NCI-H446 (cell line): ENCODE measurements at regions not wholly inside any gene's neighbourhood (a gene's known extent, or its start where the extent isn't known, plus 50 kb on each side); places are given as distances from the start of the nearest gene placed in this dataset.

ENCODE experiments used
- DNase-seq, 2 experiments: peaks; one replicate each; lab custom pipeline; 2025; lab: John Stamatoyannopoulos, UW

- DNase-seq: no peak
Observed at GRCh38 chr3:70840106-70840870, 527.9 kb upstream of the MDFIC2 start.

GRCh38 chr3:70833239-70833960 is 521.0 kb upstream of the MDFIC2 start:
- DNase-seq: no peak

GRCh38 chr3:70832834-70833205 is 520.4 kb upstream of the MDFIC2 start:
- no peak for DNase-seq

- DNase-seq: peak in 1 of 2 experiments; percentile 3
Observed at GRCh38 chr3:70832089-70832833, 519.8 kb upstream of the MDFIC2 start.

- DNase-seq: no peak
Observed at GRCh38 chr3:70829092-70829491, 516.7 kb upstream of the MDFIC2 start.

- DNase-seq: peak in 1 of 2 experiments; percentile 65
Observed at GRCh38 chr3:70824773-70825172, 512.3 kb upstream of the MDFIC2 start.

GRCh38 chr3:70824078-70824477 is 511.6 kb upstream of the MDFIC2 start:
- DNase-seq: peak; percentile 44 to 76

- DNase-seq: no peak
Observed at GRCh38 chr3:70823622-70824021, 511.2 kb upstream of the MDFIC2 start.

GRCh38 chr3:70822669-70823068 is 510.2 kb upstream of the MDFIC2 start:
- peak in 1 of 2 experiments; percentile 8 for DNase-seq

- DNase-seq: no peak
Observed at GRCh38 chr3:70821602-70822001, 509.2 kb upstream of the MDFIC2 start.

- peak in 1 of 2 experiments; percentile 5 for DNase-seq
Observed at GRCh38 chr3:70820397-70820796, 508.0 kb upstream of the MDFIC2 start.

GRCh38 chr3:70818145-70818544 is 505.7 kb upstream of the MDFIC2 start:
- DNase-seq: no peak

GRCh38 chr3:70816346-70816745 is 503.9 kb upstream of the MDFIC2 start:
- peak; percentile 12 to 66 for DNase-seq

- DNase-seq: no peak
Observed at GRCh38 chr3:70815817-70816216, 503.4 kb upstream of the MDFIC2 start.

GRCh38 chr3:70813311-70813710 is 500.9 kb upstream of the MDFIC2 start:
- no peak for DNase-seq

GRCh38 chr3:70811880-70812279 is 499.4 kb upstream of the MDFIC2 start:
- peak in 1 of 2 experiments; percentile 4 for DNase-seq

GRCh38 chr3:70808881-70809280 is 496.4 kb upstream of the MDFIC2 start:
- DNase-seq: no peak

GRCh38 chr3:70806556-70806955 is 494.1 kb upstream of the MDFIC2 start:
- no peak for DNase-seq

GRCh38 chr3:70806021-70806420 is 493.6 kb upstream of the MDFIC2 start:
- no peak for DNase-seq

GRCh38 chr3:70805061-70805889 is 492.8 kb upstream of the MDFIC2 start:
- no peak for DNase-seq

- DNase-seq: no peak
Observed at GRCh38 chr3:70803891-70804290, 491.5 kb upstream of the MDFIC2 start.

- DNase-seq: no peak
Observed at GRCh38 chr3:70803319-70803718, 490.9 kb upstream of the MDFIC2 start.
